NOMO-1 treated with DMSO at 0.1 percent for 48 hours (cell line): ENCODE measurements at regions not wholly inside any gene's neighbourhood (a gene's known extent, or its start where the extent isn't known, plus 50 kb on each side); places are given as distances from the start of the nearest gene placed in this dataset.
"Not testable (repeated sequence)": the region's sequence is repeated elsewhere in the genome, so short reads cannot be mapped to it uniquely, and the experiment has no call there.

Source experiments
- DNase-seq: peaks from one replicate; lab custom pipeline; 2025; ENCODE audit not compliant: unreplicated experiment; lab: John Stamatoyannopoulos, UW

GRCh38 chr2:176997792-176998169, 214.8 kb upstream of the HNRNPA3 start:
- no peak for DNase-seq

GRCh38 chr2:176999301-176999700, 213.3 kb upstream of the HNRNPA3 start:
- DNase-seq: peak; percentile 61

GRCh38 chr2:177000061-177000714, 212.4 kb upstream of the HNRNPA3 start:
- peak; percentile 63 for DNase-seq

- DNase-seq: peak; percentile 15
Observed at GRCh38 chr2:177000715-177001072, 211.9 kb upstream of the HNRNPA3 start.

- DNase-seq: no peak
Observed at GRCh38 chr2:177001334-177001733, 211.3 kb upstream of the HNRNPA3 start.

GRCh38 chr2:177002983-177003382, 209.6 kb upstream of the HNRNPA3 start:
- no peak for DNase-seq

- not testable (repeated sequence) for DNase-seq
Observed at GRCh38 chr2:177007726-177008125, 204.9 kb upstream of the HNRNPA3 start.

GRCh38 chr2:177008662-177009061, 203.9 kb upstream of the HNRNPA3 start:
- DNase-seq: not testable (repeated sequence)

- no peak for DNase-seq
Observed at GRCh38 chr2:177010146-177010545, 202.4 kb upstream of the HNRNPA3 start.

GRCh38 chr2:177010861-177011260, 201.7 kb upstream of the HNRNPA3 start:
- no peak for DNase-seq

- DNase-seq: no peak
Observed at GRCh38 chr2:177014946-177015345, 197.6 kb upstream of the HNRNPA3 start.

GRCh38 chr2:177015356-177015923, 197.2 kb upstream of the HNRNPA3 start:
- no peak for DNase-seq

GRCh38 chr2:177020524-177021119, 192.0 kb upstream of the HNRNPA3 start:
- DNase-seq: no peak

- DNase-seq: no peak
Observed at GRCh38 chr2:177021706-177022343, 190.8 kb upstream of the HNRNPA3 start.

GRCh38 chr2:177024765-177025164, 187.8 kb upstream of the HNRNPA3 start:
- DNase-seq: no peak

GRCh38 chr2:177026253-177026652, 186.3 kb upstream of the HNRNPA3 start:
- DNase-seq: no peak

GRCh38 chr2:177026956-177027355, 185.6 kb upstream of the HNRNPA3 start:
- no peak for DNase-seq

- no peak for DNase-seq
Observed at GRCh38 chr2:177028296-177028695, 184.3 kb upstream of the HNRNPA3 start.

- no peak for DNase-seq
Observed at GRCh38 chr2:177029075-177029474, 183.5 kb upstream of the HNRNPA3 start.

GRCh38 chr2:177029501-177029900, 183.1 kb upstream of the HNRNPA3 start:
- no peak for DNase-seq

GRCh38 chr2:177029901-177030300, 182.7 kb upstream of the HNRNPA3 start:
- DNase-seq: no peak

- DNase-seq: no peak
Observed at GRCh38 chr2:177030451-177031105, 182.0 kb upstream of the HNRNPA3 start.
